Sciatic nerve (tissue), 2 donors: ENCODE measurements at regions not wholly inside any gene's neighbourhood (a gene's known extent, or its start where the extent isn't known, plus 50 kb on each side); places are given as distances from the start of the nearest gene placed in this dataset.

Experiments used
- ATAC-seq: fragments of 200-7000 bp; cut with Tn5 transposase; one replicate; pipeline ENCODE4 v1.9.1; 2020; ENCODE audit warnings: mild to moderate bottlenecking, moderate library complexity
- DNase-seq: peaks from one replicate; pipeline ENCODE4 v3.0.0-alpha.2; 2020; ENCODE audit warnings: low spot score
- intact Hi-C: fragments of 100-400 bp; cut with DNase I; formaldehyde crosslinking; loops from one replicate; pipeline ENCODE4 v1.14.2; 2022
- donor health status: DM: no; HTN: no; CAD: no.
- donor health status: DM: no; HTN: no; CAD: no.

GRCh38 chr16:26189536-26189935 lies 497.8 kb downstream of the HS3ST4 start:
- ATAC-seq (no peak), DNase-seq (no peak)
- intact Hi-C loops: no loop called here

- no peak for ATAC-seq
- intact Hi-C loops: no loop called here
- DNase-seq: no peak
These were observed 502.8 kb downstream of the HS3ST4 start for GRCh38 chr16:26194526-26194925.

- intact Hi-C loops: no loop called here
- ATAC-seq (no peak), DNase-seq (no peak)
These were observed 503.5 kb downstream of the HS3ST4 start for GRCh38 chr16:26195225-26195624.

- ATAC-seq: no peak
- intact Hi-C loops: no loop called here
- no peak for DNase-seq
These were observed 504.6 kb downstream of the HS3ST4 start for GRCh38 chr16:26196310-26196709.

GRCh38 chr16:26196802-26197201 lies 505.0 kb downstream of the HS3ST4 start:
- intact Hi-C loops: no loop called here
- ATAC-seq: no peak
- no peak for DNase-seq

- intact Hi-C loops: no loop called here
- no peak for DNase-seq
- ATAC-seq: no peak
These were observed 505.9 kb downstream of the HS3ST4 start for GRCh38 chr16:26197707-26198106.

GRCh38 chr16:26198221-26198620 lies 506.5 kb downstream of the HS3ST4 start:
- intact Hi-C loops: no loop called here
- ATAC-seq (no peak), DNase-seq (no peak)

- ATAC-seq (no peak), DNase-seq (no peak)
- intact Hi-C loops: no loop called here
These were observed 512.4 kb downstream of the HS3ST4 start for GRCh38 chr16:26204138-26204537.

GRCh38 chr16:26211542-26211941 lies 519.8 kb downstream of the HS3ST4 start:
- intact Hi-C loops: no loop called here
- ATAC-seq (no peak), DNase-seq (no peak)

- DNase-seq: no peak
- ATAC-seq: no peak
- intact Hi-C loops: no loop called here
These were observed 520.8 kb downstream of the HS3ST4 start for GRCh38 chr16:26212599-26212998.

GRCh38 chr16:26214581-26215174 lies 522.9 kb downstream of the HS3ST4 start:
- DNase-seq (no peak), ATAC-seq (no peak)
- intact Hi-C loops: no loop called here

- ATAC-seq (no peak), DNase-seq (no peak)
- intact Hi-C loops: no loop called here
These were observed 529.1 kb downstream of the HS3ST4 start for GRCh38 chr16:26220894-26221293.

GRCh38 chr16:26231647-26232046 lies 539.9 kb downstream of the HS3ST4 start:
- DNase-seq (no peak), ATAC-seq (no peak)
- intact Hi-C loops: no loop called here

- no peak for DNase-seq
- intact Hi-C loops: no loop called here
- no peak for ATAC-seq
These were observed 549.0 kb downstream of the HS3ST4 start for GRCh38 chr16:26240807-26241206.

GRCh38 chr16:26247063-26247462 lies 555.3 kb downstream of the HS3ST4 start:
- intact Hi-C loops: no loop called here
- no peak for ATAC-seq
- DNase-seq: no peak

GRCh38 chr16:26252598-26252997 lies 560.8 kb downstream of the HS3ST4 start:
- intact Hi-C loops: no loop called here
- no peak for ATAC-seq
- DNase-seq: no peak

GRCh38 chr16:26261621-26262020 lies 569.9 kb downstream of the HS3ST4 start:
- DNase-seq: no peak
- ATAC-seq: no peak
- intact Hi-C loops: no loop called here

- ATAC-seq: no peak
- intact Hi-C loops: no loop called here
- no peak for DNase-seq
These were observed 571.6 kb downstream of the HS3ST4 start for GRCh38 chr16:26263406-26263805.

- ATAC-seq (no peak), DNase-seq (no peak)
- intact Hi-C loops: no loop called here
These were observed 575.9 kb downstream of the HS3ST4 start for GRCh38 chr16:26267641-26268040.

GRCh38 chr16:26269673-26270072 lies 577.9 kb downstream of the HS3ST4 start:
- intact Hi-C loops: no loop called here
- ATAC-seq (no peak), DNase-seq (no peak)

- no peak for DNase-seq
- ATAC-seq: no peak
- intact Hi-C loops: no loop called here
These were observed 581.8 kb downstream of the HS3ST4 start for GRCh38 chr16:26273607-26274006.
